DND-41 (cell line): ENCODE measurements at regions not wholly inside any gene's neighbourhood (a gene's known extent, or its start where the extent isn't known, plus 50 kb on each side); places are given as distances from the start of the nearest gene placed in this dataset.

Experiments
- ATAC-seq: fragments of 200-7000 bp; cut with Tn5 transposase; 3 replicates; pipeline ENCODE4 v1.9.1; 2021; ENCODE audit warnings: low read depth; ENCODE audit not compliant: insufficient read depth
- DNase-seq: peaks from one replicate; pipeline ENCODE4 v3.0.0-alpha.2; 2020
- H2AFZ ChIP-seq: 2 replicates; pipeline ENCODE4 v1.6.0; 2012; ENCODE audit warnings: low read depth, low read length
- H3K27ac ChIP-seq: 2 replicates; pipeline ENCODE4 v1.5.1; 2012; ENCODE audit warnings: low read length, inconsistent platforms
- H3K27me3 ChIP-seq: fragments of 200-600 bp; sonication (generic); 2 replicates; pipeline ENCODE4 v1.6.0; 2012; ENCODE audit warnings: low read length, mild to moderate bottlenecking, inconsistent platforms; ENCODE audit not compliant: insufficient read depth, poor library complexity
- H3K36me3 ChIP-seq: 2 replicates; pipeline ENCODE4 v1.5.1; 2012; ENCODE audit warnings: low read length, inconsistent platforms; ENCODE audit not compliant: insufficient read depth
- H3K4me1 ChIP-seq: 2 replicates; pipeline ENCODE4 v1.5.1; 2012; ENCODE audit warnings: mild to moderate bottlenecking, low read length; ENCODE audit not compliant: insufficient read depth
- H3K4me2 ChIP-seq: 2 replicates; pipeline ENCODE4 v1.6.0; 2012; ENCODE audit warnings: mild to moderate bottlenecking, moderate library complexity, low read length, inconsistent platforms; ENCODE audit not compliant: insufficient read depth
- H3K4me3 ChIP-seq, 2 experiments: fragments of 200-600 bp in 1 of 2; shearing (Covaris generic) in 1 of 2; 2 replicates each; pipeline ENCODE4 v1.5.1; 2012 to 2016; ENCODE audit warnings: inconsistent platforms in 2 of 2, low read length in 2 of 2, mild to moderate bottlenecking in 2 of 2, low read depth in 1 of 2, moderate library complexity in 1 of 2
- H3K79me2 ChIP-seq: 2 replicates; pipeline ENCODE4 v1.6.0; 2012; ENCODE audit warnings: low read length, inconsistent platforms; ENCODE audit not compliant: insufficient read depth
- H3K9ac ChIP-seq: 2 replicates; pipeline ENCODE4 v1.6.0; 2012; ENCODE audit warnings: low read depth, mild to moderate bottlenecking, inconsistent platforms, low read length, moderate library complexity
- H3K9me3 ChIP-seq: 2 replicates; pipeline ENCODE4 v1.5.1; 2012; ENCODE audit warnings: low read length, moderate library complexity, mild to moderate bottlenecking, inconsistent platforms; ENCODE audit not compliant: insufficient read depth, severe bottlenecking
- H4K20me1 ChIP-seq: 2 replicates; pipeline ENCODE4 v1.6.0; 2012; ENCODE audit warnings: low read length; ENCODE audit not compliant: insufficient read depth
- CTCF ChIP-seq: IDR thresholded peaks from 2 replicates; pipeline ENCODE4 v1.5.1; 2012; ENCODE audit warnings: borderline replicate concordance, low read length, moderate library complexity, mild to moderate bottlenecking; ENCODE audit not compliant: poor library complexity, severe bottlenecking; ENCODE audit errors: extremely low read depth
- EZH2 ChIP-seq: IDR thresholded peaks from 3 replicates; pipeline ENCODE4 v1.6.1; 2012; ENCODE audit warnings: borderline replicate concordance, low read depth, mild to moderate bottlenecking, moderate library complexity, low read length, inconsistent platforms; ENCODE audit not compliant: severe bottlenecking

- Histone ChIP-seq H3K27ac (no peak overlapping the region), H3K9ac (no peak overlapping the region), H3K36me3 (no peaks in the 10 kb centered on the region), H3K27me3 (no peaks in the 10 kb centered on the region), H3K4me1 (no peaks in the 10 kb centered on the region), H4K20me1 (no peaks in the 10 kb centered on the region), H2AFZ (no peak overlapping the region), H3K4me3 (no peak overlapping the region), H3K9me3 (no peaks in the 10 kb centered on the region), H3K79me2 (no peaks in the 10 kb centered on the region), H3K4me2 (no peak overlapping the region)
- DNase-seq (no peak), ATAC-seq (no peak)
- TF ChIP-seq CTCF (no peak), EZH2 (no peak)
Observed at GRCh38 chr6:119661628-119662027, 312.1 kb upstream of the MAN1A1 start.

DNA sequence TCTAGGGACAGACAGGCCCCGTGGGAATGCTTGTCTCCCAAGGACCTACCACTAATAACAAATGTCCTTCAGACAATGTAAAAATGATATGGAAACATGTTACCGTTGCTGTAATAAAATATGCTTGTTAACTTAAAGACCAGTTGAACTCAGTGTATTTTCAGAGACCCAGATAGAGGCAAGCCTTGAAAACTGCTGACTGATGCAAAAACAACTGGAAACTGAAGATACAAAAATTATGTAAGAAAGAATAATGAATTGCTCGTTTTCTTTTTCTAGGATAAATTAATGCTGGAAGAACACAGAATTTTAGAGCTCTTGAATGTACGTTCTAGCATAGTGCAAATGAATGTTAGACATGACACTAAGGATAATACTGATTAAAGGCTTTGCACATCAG, 311.5 kb upstream of the MAN1A1 start:
- Histone ChIP-seq H3K9ac (no peak overlapping the region), H3K27me3 (no peaks in the 10 kb centered on the region), H3K4me1 (no peaks in the 10 kb centered on the region), H3K36me3 (no peaks in the 10 kb centered on the region), H3K4me2 (no peak overlapping the region), H4K20me1 (no peaks in the 10 kb centered on the region), H3K27ac (no peak overlapping the region), H3K9me3 (no peaks in the 10 kb centered on the region), H3K79me2 (no peaks in the 10 kb centered on the region), H2AFZ (no peak overlapping the region), H3K4me3 (no peak overlapping the region)
- no peak for DNase-seq
- TF ChIP-seq EZH2, result no peak
- TF ChIP-seq CTCF, result no peak
- no peak for ATAC-seq

DNA sequence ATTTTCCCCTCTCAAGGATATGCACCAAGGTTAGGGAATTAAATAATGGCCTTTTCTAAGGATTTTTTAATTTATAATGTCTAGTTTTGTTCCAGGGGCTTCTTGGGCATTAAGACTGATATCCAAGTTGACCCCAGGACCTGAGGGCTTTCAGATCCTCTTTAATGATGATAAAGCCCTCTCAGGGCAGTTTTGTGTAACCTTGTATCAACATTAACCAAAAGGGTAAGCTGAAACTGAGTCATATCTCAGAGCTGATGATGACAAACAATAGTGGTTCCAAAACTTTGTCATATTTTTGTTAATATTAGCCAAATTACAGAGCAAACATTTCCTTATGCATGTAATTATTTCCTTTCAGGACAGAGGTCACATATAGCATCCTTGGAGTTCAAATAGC, 309.4 kb upstream of the MAN1A1 start:
- H3K4me3 ChIP-seq, result no peak overlapping the region
- H3K79me2 ChIP-seq, result no peaks in the 10 kb centered on the region
- H3K27ac ChIP-seq, result no peak overlapping the region
- H3K4me2 ChIP-seq, result no peak overlapping the region
- TF ChIP-seq CTCF, result no peak
- TF ChIP-seq EZH2, result no peak
- no peaks in the 10 kb centered on the region for H3K4me1 ChIP-seq
- H3K27me3 ChIP-seq, result no peaks in the 10 kb centered on the region
- no peaks in the 10 kb centered on the region for H3K36me3 ChIP-seq
- ATAC-seq (no peak), DNase-seq (no peak)
- H4K20me1 ChIP-seq, result no peaks in the 10 kb centered on the region
- H3K9ac ChIP-seq, result no peak overlapping the region
- H3K9me3 ChIP-seq, result no peaks in the 10 kb centered on the region
- no peak overlapping the region for H2AFZ ChIP-seq

DNA sequence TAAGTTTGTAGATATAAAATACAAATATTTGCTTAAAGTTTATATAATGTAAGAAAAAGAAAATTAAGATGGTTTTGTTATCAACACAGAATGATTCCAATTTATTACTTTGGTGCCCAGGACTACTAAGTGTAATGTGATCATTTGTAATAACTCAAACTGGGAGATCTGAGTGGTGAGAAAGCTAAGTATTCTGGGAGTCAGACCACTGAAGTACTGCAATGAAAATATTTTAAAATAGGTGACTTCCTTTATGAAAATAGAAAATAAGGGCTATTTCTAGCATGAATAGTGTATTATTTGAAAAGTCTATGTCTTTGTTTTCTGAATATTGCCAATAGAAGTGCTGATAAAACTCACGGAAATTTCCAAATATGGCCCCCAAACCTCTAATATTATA, 305.6 kb upstream of the MAN1A1 start:
- Histone ChIP-seq H3K9ac (no peak overlapping the region), H3K4me3 (no peak overlapping the region), H4K20me1 (no peaks in the 10 kb centered on the region), H3K36me3 (no peaks in the 10 kb centered on the region), H2AFZ (no peak overlapping the region), H3K27me3 (no peaks in the 10 kb centered on the region), H3K79me2 (no peaks in the 10 kb centered on the region), H3K4me2 (no peak overlapping the region), H3K4me1 (no peaks in the 10 kb centered on the region), H3K27ac (no peak overlapping the region), H3K9me3 (no peaks in the 10 kb centered on the region)
- no peak for TF ChIP-seq EZH2
- no peak for TF ChIP-seq CTCF
- DNase-seq, result no peak
- ATAC-seq, result no peak
